ENCODE measurements at regions not wholly inside any gene's neighbourhood (a gene's known extent, or its start where the extent isn't known, plus 50 kb on each side); places are given as distances from the start of the nearest gene placed in this dataset.

- ATAC-seq, result no peak
- Histone ChIP-seq H3K9me3 (no peaks in the 10 kb centered on the region), H3K4me3 (no peak overlapping the region), H3K27me3 (no peaks in the 10 kb centered on the region), H3K36me3 (no peaks in the 10 kb centered on the region), H3K4me1 (no peaks in the 10 kb centered on the region), H3K27ac (no peak overlapping the region)
- TF ChIP-seq CTCF (IDR thresholded peaks at IDR 0.05), result no peak
- DNase-seq, result no peak
- intact Hi-C loops (cut with DNase I), result no loop called here
Measured at GRCh38 chr6:96301023-96301422, 220.6 kb upstream of the UFL1 start.

- Histone ChIP-seq H3K9me3 (no peaks in the 10 kb centered on the region), H3K4me3 (no peak overlapping the region), H3K36me3 (no peaks in the 10 kb centered on the region), H3K27me3 (no peaks in the 10 kb centered on the region), H3K4me1 (no peaks in the 10 kb centered on the region), H3K27ac (no peak overlapping the region)
- ATAC-seq (no peak), DNase-seq (no peak)
- intact Hi-C loops (cut with DNase I), result no loop called here
- no peak for TF ChIP-seq CTCF (IDR thresholded peaks at IDR 0.05)
Measured at GRCh38 chr6:96301781-96302180, 219.8 kb upstream of the UFL1 start.

GRCh38 chr6:96302991-96303390 lies 218.6 kb upstream of the UFL1 start:
- TF ChIP-seq CTCF (IDR thresholded peaks at IDR 0.05), result no peak
- Histone ChIP-seq H3K27ac (no peak overlapping the region), H3K9me3 (no peaks in the 10 kb centered on the region), H3K4me1 (no peaks in the 10 kb centered on the region), H3K4me3 (no peak overlapping the region), H3K27me3 (no peaks in the 10 kb centered on the region), H3K36me3 (no peaks in the 10 kb centered on the region)
- DNase-seq (no peak), ATAC-seq (no peak)
- intact Hi-C loops (cut with DNase I), result no loop called here

- Histone ChIP-seq H3K27ac (no peak overlapping the region), H3K27me3 (no peaks in the 10 kb centered on the region), H3K4me1 (no peaks in the 10 kb centered on the region), H3K4me3 (no peak overlapping the region), H3K9me3 (peaks cover 0 to 2% of the 10 kb centered on the region in 2 donors), H3K36me3 (no peaks in the 10 kb centered on the region)
- no peak for ATAC-seq
- no peak for TF ChIP-seq CTCF (IDR thresholded peaks at IDR 0.05)
- intact Hi-C loops (cut with DNase I), result no loop called here
- no peak for DNase-seq
Measured at GRCh38 chr6:96304997-96305396, 216.6 kb upstream of the UFL1 start.

- Histone ChIP-seq H3K27me3 (no peaks in the 10 kb centered on the region), H3K36me3 (no peaks in the 10 kb centered on the region), H3K27ac (no peak overlapping the region), H3K9me3 (peaks cover 0 to 7% of the 10 kb centered on the region in 2 donors), H3K4me3 (no peak overlapping the region), H3K4me1 (no peaks in the 10 kb centered on the region)
- DNase-seq (no peak), ATAC-seq (no peak)
- intact Hi-C loops (cut with DNase I), result no loop called here
- no peak for TF ChIP-seq CTCF (IDR thresholded peaks at IDR 0.05)
Measured at GRCh38 chr6:96330884-96331283, 190.7 kb upstream of the UFL1 start.
